Colonic mucosa (tissue), 4 donors: ENCODE measurements at regions not wholly inside any gene's neighbourhood (a gene's known extent, or its start where the extent isn't known, plus 50 kb on each side); places are given as distances from the start of the nearest gene placed in this dataset.

Experiments used
- DNase-seq: peaks from one replicate; pipeline ENCODE4 v3.0.0-alpha.2; 2020
- H3K27ac ChIP-seq: fragments of 200-600 bp; one replicate; pipeline ENCODE4 v1.8.0; 2021
- H3K27me3 ChIP-seq: fragments of 200-600 bp; one replicate; pipeline ENCODE4 v1.8.0; 2021
- H3K36me3 ChIP-seq: fragments of 200-600 bp; one replicate; pipeline ENCODE4 v1.8.0; 2021
- H3K4me1 ChIP-seq: fragments of 200-600 bp; one replicate; pipeline ENCODE4 v1.8.0; 2021; ENCODE audit warnings: mild to moderate bottlenecking
- H3K4me3 ChIP-seq: fragments of 200-600 bp; one replicate; pipeline ENCODE4 v1.8.0; 2021
- H3K9ac ChIP-seq, 2 donors: one replicate each; pipeline ENCODE4 v1.7.0; 2013; ENCODE audit warnings: control low read depth in 2 of 2, low read depth in 2 of 2, low read length in 2 of 2
- H3K9me3 ChIP-seq: fragments of 200-600 bp; one replicate; pipeline ENCODE4 v1.8.0; 2021
- CTCF ChIP-seq: fragments of 200-600 bp; IDR thresholded peaks from one replicate; pipeline ENCODE4 v1.8.0; 2022; ENCODE audit warnings: antibody characterized with exemption, mild to moderate bottlenecking
- intact Hi-C: fragments of 100-400 bp; cut with DNase I; formaldehyde crosslinking; loops from one replicate; pipeline ENCODE4 v1.14.1; 2022
- donor health status: healthy.
- donor health status: DM: no; HTN: no; CAD: no.
- donor health status: DM: no; HTN: no; CAD: no.

DNA sequence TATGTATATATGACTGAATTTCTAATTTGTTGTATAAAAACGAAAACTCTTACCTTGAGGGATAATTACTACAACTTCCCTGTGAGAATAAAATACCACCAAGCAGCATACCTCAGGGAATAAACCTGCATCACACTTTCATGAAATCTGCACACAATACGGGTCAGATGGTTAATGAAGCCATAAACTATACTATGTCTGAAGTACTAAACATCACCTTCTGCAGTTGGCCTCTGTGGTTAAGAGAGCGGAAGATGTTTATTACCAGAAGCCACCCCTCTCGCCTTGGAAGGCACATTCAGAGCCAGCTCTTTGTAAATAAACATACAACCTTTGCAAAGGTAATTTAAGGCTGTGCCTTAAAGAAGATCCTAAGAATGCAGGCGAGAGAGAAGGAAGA, 462.1 kb upstream of the NR2F2 start:
- H3K9ac ChIP-seq: no peak overlapping the region
- TF ChIP-seq CTCF: no peak
- DNase-seq: no peak
- H3K27ac ChIP-seq: no peak overlapping the region
- intact Hi-C loops: no loop called here
- H3K36me3 ChIP-seq: no peaks in the 10 kb centered on the region
- no peaks in the 10 kb centered on the region for H3K27me3 ChIP-seq
- H3K9me3 ChIP-seq: no peaks in the 10 kb centered on the region
- H3K4me3 ChIP-seq: no peak overlapping the region
- H3K4me1 ChIP-seq: no peaks in the 10 kb centered on the region

DNA sequence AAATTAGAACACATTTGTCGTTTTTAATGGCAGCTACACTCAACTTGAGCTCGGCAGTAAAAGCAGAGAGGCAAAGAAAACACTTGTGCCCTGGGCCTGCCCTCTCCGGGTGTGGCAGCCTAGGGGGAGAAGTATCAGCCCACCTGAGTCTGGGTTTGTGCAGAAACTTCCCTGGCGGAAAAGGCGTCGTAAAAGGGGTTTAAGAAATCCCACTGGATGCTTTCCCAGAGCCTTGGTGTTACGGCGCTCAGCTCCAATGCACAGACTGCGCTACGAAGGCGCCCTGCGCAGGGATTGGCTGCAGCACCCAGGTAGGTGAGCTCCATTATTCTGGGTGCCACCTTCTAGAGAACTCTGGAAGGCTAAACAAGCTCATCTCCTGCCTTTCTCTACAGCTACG, 461.5 kb upstream of the NR2F2 start:
- Histone ChIP-seq H3K27ac (no peak overlapping the region), H3K4me1 (no peaks in the 10 kb centered on the region), H3K4me3 (no peak overlapping the region), H3K36me3 (no peaks in the 10 kb centered on the region), H3K9ac (no peak overlapping the region), H3K27me3 (no peaks in the 10 kb centered on the region), H3K9me3 (no peaks in the 10 kb centered on the region)
- TF ChIP-seq CTCF: no peak
- intact Hi-C loops: no loop called here
- DNase-seq: no peak

DNA sequence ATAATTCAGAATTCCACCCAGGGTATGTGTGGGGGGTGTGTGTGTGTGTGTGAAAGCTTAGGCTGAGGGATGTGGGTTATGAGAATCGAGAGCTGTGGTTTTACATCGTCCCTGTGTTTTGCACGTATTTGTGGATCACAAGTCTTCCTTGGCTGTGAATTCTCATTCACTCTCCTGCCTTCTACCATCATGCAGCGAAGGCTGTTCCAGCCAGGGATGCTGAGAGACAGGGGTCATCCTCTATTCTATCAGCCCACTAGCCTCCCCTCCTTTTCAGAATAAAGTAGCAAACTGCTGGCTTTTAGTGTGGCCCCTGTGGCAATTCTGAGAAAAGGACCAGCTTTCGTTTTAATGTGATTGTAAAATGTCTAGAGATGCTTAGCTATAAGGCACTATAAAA, 460.6 kb upstream of the NR2F2 start:
- Histone ChIP-seq H3K9me3 (no peaks in the 10 kb centered on the region), H3K9ac (no peak overlapping the region), H3K36me3 (no peaks in the 10 kb centered on the region), H3K4me3 (no peak overlapping the region), H3K27ac (no peak overlapping the region), H3K27me3 (no peaks in the 10 kb centered on the region), H3K4me1 (no peaks in the 10 kb centered on the region)
- intact Hi-C loops: no loop called here
- DNase-seq: no peak
- TF ChIP-seq CTCF: no peak

- Histone ChIP-seq H3K9me3 (no peaks in the 10 kb centered on the region), H3K4me3 (no peak overlapping the region), H3K9ac (no peak overlapping the region), H3K27ac (no peak overlapping the region), H3K36me3 (no peaks in the 10 kb centered on the region), H3K27me3 (no peaks in the 10 kb centered on the region), H3K4me1 (no peaks in the 10 kb centered on the region)
- intact Hi-C loops: no loop called here
- no peak for DNase-seq
- no peak for TF ChIP-seq CTCF
These were observed 458.1 kb upstream of the NR2F2 start for GRCh38 chr15:95872366-95872771.

GRCh38 chr15:95874637-95875036, 455.9 kb upstream of the NR2F2 start:
- no peak overlapping the region for H3K27ac ChIP-seq
- no peaks in the 10 kb centered on the region for H3K27me3 ChIP-seq
- no peaks in the 10 kb centered on the region for H3K4me1 ChIP-seq
- no peak for DNase-seq
- TF ChIP-seq CTCF: no peak
- H3K9ac ChIP-seq: no peak overlapping the region
- no peaks in the 10 kb centered on the region for H3K36me3 ChIP-seq
- no peak overlapping the region for H3K4me3 ChIP-seq
- intact Hi-C loops: no loop called here
- H3K9me3 ChIP-seq: no peaks in the 10 kb centered on the region

GRCh38 chr15:95875121-95875643, 455.3 kb upstream of the NR2F2 start:
- no peak for DNase-seq
- TF ChIP-seq CTCF: no peak
- Histone ChIP-seq H3K27me3 (no peaks in the 10 kb centered on the region), H3K9me3 (no peaks in the 10 kb centered on the region), H3K4me1 (no peaks in the 10 kb centered on the region), H3K36me3 (no peaks in the 10 kb centered on the region), H3K27ac (no peak overlapping the region), H3K4me3 (no peak overlapping the region), H3K9ac (no peak overlapping the region)
- intact Hi-C loops: no loop called here
